ENCODE measurements at regions not wholly inside any gene's neighbourhood (a gene's known extent, or its start where the extent isn't known, plus 50 kb on each side); places are given as distances from the start of the nearest gene placed in this dataset.

DNA sequence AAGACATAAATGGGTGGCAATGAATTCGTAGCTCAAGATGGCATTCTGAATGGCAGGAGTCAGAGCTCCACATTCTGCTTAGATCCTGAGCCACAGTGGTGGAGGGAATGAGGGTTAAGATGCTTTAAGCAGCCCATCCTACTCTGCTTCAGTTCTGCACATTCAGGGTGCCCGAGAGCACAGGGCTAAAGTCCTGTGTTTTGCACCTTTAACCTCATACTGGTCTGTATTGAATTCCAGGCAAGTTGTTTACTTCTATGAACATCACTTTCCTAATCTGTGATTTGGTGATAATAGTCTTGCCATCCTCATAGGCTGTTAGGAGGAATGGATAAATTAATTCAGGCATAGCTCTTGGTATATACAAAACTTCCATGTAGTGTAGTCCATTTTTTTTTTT is 321.6 kb upstream of the CD180 start:
- TF ChIP-seq POLR2A (IDR thresholded peaks at IDR 0.05): no peak
- no peak for TF ChIP-seq CTCF (IDR thresholded peaks at IDR 0.05)

Data from Peyer's patch (tissue), 4 donors.